Stimulated activated CD4-positive, alpha-beta T cell treated with anti-CD3 and anti-CD28 coated beads, Interleukin-1b, Interleukin-23, amount 100 ng/mL, for 1 hour (primary cell): ENCODE measurements at regions not wholly inside any gene's neighbourhood (a gene's known extent, or its start where the extent isn't known, plus 50 kb on each side); places are given as distances from the start of the nearest gene placed in this dataset.
"Not testable (repeated sequence)": the region's sequence is repeated elsewhere in the genome, so short reads cannot be mapped to it uniquely, and the experiment has no call there.

Experiments
- DNase-seq, 2 donors: peaks; one replicate each; pipeline ENCODE4 v3.0.0-alpha.2; 2020; ENCODE audit warnings: low read depth in 2 of 2

- not testable (repeated sequence) for DNase-seq
Measured at GRCh38 chrX:67213686-67214085, 330.1 kb upstream of the AR start.

- no peak for DNase-seq
Measured at GRCh38 chrX:67207912-67208311, 335.9 kb upstream of the AR start.

- no peak for DNase-seq
Measured at GRCh38 chrX:67159437-67159836, 384.4 kb upstream of the AR start.

GRCh38 chrX:67114635-67115034, 429.2 kb upstream of the AR start:
- no peak for DNase-seq

DNA sequence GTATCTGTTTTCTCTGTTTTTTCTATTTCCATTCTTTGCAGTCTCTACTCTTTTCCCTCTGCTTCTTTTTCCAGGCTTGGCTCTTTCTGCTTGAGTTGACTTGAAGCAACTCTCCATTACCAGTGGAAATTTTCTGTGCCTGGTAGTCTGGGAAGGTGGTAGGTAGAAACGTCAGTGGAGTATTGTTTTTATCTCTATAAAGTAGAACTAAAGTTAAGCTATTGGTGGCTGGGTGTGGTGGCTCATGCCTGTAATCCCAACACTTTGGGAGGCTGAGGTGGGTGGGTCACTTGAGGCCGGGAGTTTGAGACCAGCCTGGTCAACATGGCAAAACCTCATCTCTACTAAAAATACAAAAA, 438.1 kb upstream of the AR start:
- no peak for DNase-seq

- no peak for DNase-seq
Measured at GRCh38 chrX:67104982-67105757, 438.7 kb upstream of the AR start.

DNA sequence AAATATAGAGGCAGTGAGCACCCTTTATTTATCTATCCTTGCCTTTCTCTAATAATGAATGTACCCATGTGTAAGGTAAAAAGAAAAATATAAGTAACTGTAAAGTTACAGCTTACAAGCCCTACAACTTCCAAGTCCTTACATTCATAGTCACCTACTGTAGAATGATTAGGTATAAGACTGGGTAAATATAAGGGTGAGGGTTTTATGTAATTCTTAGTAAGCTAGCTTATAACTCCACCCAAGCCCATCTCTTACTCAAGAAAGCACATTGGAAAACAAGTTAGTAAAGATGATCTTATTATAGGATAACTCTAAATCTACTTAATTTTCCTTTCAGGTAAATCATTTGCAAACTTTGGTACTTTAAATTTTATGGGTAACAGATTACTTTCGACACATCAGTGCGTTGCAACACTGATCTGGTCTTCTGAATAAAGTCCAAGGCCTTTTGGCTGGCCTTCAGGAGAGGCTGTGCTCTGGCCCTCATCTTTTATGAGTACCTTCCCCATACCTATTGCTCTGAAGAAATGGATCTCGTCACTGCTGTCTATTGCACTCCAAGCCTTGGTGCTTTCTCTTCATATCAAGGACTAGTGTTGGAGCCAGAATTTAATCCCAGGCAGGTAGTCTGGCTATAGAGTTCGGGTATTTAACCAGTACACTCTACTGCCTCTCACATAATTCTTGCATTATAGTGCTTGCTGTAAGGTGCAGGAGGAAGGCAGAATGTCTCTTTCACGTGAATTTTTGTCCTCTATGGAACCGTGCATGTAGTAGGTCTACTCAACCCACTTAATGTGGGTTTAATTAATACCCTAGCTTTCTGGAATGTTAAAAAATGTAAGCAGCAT, 443.6 kb upstream of the AR start:
- DNase-seq = no peak

GRCh38 chrX:67094061-67094460, 449.8 kb upstream of the AR start:
- DNase-seq = no peak

DNA sequence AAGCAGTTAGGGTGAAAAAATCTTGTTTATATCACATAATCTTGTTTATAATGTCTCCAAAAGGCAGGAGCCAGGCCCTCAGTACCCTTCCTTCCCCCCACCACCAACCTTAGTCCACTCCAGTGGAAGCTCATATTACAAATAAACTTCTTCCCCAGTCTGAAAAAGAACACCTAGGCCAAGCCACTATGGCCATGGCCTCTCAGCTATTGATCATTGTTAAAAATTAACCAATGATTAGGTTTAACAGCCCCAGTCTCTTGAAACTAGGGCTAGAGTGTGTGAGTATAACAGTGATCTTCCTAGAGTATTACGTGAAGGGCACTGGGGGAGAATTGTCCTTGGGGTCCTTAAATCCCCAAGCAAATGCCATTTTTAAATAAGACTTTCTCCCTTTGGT, 411.9 kb upstream of the EDA2R start:
- no peak for DNase-seq

DNA sequence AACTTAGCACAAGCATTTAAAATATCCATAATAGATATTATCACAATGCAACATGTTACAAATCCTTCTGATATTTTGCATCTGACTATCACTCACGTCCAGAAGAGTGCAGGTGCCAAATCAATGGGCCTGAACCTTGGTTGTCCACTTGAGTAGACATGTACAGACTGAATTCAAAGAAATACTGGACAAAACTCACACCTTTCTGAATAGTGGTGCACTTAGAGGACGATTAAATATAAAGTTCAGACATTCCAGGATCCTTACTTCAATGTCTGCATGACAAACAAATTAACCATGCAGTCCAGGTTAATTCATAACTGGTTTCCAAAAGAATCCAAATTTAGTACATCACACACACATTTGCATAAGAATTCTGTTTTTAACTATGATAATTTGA, 406.0 kb upstream of the EDA2R start:
- no peak for DNase-seq

- no peak for DNase-seq
Measured at GRCh38 chrX:67044029-67044653, 405.3 kb upstream of the EDA2R start.

- no peak for DNase-seq
Measured at GRCh38 chrX:67004451-67004850, 365.6 kb upstream of the EDA2R start.

GRCh38 chrX:66994729-66995128, 355.9 kb upstream of the EDA2R start:
- DNase-seq = no peak

GRCh38 chrX:66992077-66992476, 353.2 kb upstream of the EDA2R start:
- not testable (repeated sequence) for DNase-seq

DNA sequence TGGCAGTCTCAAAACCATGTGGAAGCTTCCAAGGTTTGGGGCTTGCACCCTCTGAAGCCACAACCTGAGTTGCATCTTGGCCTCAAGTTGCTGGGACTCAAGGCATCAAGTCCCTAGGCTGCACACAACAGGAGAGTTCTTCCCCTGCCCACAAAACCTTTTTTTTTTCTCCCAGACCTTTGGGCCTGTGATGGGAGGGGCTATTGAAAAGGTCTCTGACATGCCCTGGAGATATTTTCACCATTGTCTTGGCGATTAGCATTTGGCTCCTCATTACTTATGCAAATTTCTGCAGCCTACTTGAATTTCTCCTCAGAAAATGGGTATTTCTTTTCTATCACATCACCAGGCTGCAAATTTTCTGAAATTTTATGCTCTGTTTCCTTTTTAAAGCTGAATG, 349.5 kb upstream of the EDA2R start:
- DNase-seq = no peak

DNA sequence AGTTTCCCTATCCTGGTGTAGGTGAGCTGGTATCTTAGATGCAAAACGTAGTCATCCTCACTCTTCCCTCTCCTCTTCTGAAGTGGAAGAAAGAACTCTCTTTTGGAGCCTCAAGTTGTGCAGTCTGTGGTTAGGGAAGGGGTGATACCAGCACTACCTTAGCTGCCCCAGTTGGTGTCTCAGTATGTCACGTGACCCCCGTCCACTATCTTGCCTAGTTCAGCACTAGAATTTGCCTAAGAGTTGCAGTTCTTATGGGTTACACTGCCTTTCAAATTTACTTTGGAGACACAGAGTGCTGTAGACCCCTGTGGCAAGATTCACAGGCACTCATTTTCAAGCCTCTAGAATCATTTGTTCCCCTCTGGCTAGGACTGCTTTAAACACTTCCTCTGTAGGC, 322.8 kb upstream of the EDA2R start:
- DNase-seq = no peak

- no peak for DNase-seq
Measured at GRCh38 chrX:66931713-66932112, 292.8 kb upstream of the EDA2R start.

- not testable (repeated sequence) for DNase-seq
Measured at GRCh38 chrX:66930516-66930915, 291.6 kb upstream of the EDA2R start.

GRCh38 chrX:66920296-66920695, 281.4 kb upstream of the EDA2R start:
- no peak for DNase-seq

DNA sequence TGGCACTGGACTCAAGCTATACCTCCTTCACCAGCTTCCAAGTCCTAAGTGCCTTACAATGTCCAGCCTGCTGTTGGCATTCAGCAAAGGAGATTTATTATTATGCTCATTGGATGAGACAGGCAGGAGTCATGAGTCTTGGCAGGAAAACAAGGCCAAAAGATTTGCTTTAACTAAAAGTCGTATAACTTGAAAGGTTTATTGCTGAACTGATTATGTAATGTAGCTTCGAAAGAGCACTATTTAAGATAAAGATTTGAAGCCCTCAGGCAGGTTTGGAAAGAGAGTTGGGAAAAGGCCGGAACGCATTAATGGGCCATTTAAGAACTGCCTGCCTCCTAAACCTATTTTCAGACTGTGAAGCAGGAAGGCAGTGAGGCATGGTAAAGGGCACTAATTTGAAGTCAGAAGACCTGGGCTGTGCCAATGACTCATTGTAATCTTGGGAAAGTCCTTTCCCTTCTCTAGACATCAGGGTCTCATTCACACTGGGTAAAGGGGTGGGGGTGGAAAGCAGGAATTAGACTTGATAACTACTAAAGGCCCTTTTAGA, 280.5 kb upstream of the EDA2R start:
- no peak for DNase-seq

DNA sequence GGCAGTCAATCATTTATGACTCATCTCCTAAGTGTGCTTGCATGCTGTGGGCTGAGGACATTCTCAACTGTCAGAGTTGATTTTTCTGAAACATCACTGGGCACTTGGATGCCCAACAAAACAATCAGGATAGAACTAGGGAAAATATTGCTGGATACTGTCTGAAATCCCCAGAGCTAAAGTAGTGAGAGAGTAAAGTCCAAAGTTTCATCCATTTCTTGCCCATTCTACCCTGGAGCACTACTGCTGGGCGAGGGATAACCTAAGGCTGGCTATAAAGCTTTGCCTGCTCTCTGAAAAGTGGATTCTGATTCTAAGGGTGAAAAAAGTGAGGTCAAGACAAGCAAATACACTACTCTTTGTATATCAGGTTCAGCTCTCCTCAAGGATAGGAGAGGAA, 279.6 kb upstream of the EDA2R start:
- DNase-seq = no peak

DNA sequence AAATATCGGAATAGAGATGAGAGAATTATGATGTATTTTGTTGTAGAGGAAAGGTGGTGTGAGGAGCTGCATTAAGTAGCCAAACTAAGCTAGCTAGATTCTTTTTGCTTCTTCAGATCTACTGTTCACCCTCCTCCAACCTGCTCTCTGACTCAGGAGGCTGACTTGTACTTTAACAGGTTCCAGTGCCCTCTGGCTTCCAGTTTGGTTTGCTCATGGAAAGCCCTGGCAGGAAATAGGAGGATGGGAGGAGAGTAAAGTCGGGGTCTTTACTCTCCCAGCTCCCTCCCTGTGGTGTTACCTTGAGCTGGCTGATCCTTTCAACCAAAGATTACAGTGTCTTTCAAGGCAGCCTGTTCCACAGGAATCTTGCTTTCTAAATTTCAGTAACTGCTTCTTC, 277.0 kb upstream of the EDA2R start:
- no peak for DNase-seq

- no peak for DNase-seq
Measured at GRCh38 chrX:66914080-66914479, 275.2 kb upstream of the EDA2R start.
